ENCODE measurements at regions not wholly inside any gene's neighbourhood (a gene's known extent, or its start where the extent isn't known, plus 50 kb on each side); places are given as distances from the start of the nearest gene placed in this dataset.

- DNase-seq = no peak
Observed at GRCh38 chr19:31718032-31718431, 368.8 kb upstream of the TSHZ3 start.

DNA sequence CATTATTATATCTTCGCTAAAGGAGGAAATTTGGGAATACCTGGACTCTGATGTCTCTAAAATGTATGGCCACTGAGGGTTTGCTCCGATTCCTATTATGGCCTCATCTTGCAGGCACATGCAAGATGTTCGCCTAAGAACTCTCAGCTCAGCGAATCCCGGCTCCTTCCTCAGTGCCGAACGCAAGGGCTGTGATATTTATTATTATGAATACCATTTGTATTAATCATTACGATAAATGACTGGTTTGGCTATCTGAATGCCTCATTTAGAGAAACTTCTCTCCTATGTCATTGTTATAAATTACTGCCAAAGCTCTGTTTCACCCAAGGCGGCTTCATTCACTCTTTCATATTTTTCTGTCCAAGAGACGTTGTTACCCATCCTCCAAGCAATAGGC, 369.7 kb upstream of the TSHZ3 start:
- no peak for DNase-seq

DNA sequence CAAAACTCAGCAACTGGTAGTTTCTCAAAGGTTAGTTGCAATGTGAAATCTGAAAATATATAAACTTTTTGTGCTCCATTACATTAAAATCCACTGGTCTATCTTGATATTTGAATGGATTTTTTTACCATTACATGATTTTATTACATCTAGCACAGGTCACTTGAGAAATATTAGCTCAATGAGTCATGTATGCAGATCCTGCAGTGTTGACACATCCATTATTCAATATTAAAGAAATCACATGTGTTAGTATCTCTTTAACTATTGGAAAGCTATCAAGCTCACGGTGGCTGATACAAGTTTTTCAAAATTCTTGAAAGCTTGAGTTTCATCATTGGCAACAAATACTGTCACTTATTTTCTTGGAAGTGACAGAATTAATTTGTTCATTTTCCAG, 373.9 kb upstream of the TSHZ3 start:
- no peak for DNase-seq

DNA sequence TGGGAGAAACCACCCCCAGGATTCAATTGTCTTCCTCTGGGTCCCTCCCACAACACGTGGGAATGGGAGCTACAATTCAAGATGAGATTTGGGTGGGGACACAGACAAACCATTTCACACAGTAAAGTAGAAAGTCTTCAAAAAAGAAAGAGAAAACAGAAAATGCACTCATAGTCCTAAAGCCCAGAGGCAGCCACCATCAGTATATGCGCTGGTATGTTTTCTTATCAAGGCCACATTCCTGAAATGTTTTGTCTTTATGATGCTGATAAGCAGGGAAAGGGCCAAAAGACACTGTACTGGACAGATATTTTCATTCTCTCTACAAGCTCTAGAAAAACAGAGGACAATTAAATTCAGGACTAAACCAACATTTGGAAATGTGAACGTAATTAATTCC, 375.8 kb upstream of the TSHZ3 start:
- DNase-seq = no peak

- DNase-seq = no peak
Observed at GRCh38 chr19:31727536-31727935, 378.3 kb upstream of the TSHZ3 start.

GRCh38 chr19:31730270-31730669, 381.0 kb upstream of the TSHZ3 start:
- DNase-seq = no peak

DNA sequence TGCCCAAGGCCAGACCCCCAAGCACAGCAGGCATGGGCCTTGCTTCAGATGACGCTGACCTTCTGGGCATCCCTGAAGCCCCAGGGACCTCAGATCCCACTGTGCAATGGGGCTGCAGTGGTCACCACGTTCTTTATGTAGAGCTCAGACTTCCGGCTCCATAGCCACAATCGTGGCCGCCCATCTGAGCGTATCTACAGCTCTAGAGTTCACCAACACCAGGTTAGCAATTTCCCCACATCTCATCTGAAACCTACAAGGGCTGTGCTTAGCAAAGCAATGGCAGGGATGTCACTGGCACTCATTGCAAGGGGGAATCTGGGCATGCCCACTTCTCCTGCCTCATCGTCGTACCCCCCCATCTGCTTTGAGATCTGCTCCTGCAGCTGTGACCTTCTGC, 384.4 kb upstream of the TSHZ3 start:
- DNase-seq = no peak

GRCh38 chr19:31742249-31742648, 393.0 kb upstream of the TSHZ3 start:
- no peak for DNase-seq

- DNase-seq = no peak
Observed at GRCh38 chr19:31745731-31746130, 396.5 kb upstream of the TSHZ3 start.

DNA sequence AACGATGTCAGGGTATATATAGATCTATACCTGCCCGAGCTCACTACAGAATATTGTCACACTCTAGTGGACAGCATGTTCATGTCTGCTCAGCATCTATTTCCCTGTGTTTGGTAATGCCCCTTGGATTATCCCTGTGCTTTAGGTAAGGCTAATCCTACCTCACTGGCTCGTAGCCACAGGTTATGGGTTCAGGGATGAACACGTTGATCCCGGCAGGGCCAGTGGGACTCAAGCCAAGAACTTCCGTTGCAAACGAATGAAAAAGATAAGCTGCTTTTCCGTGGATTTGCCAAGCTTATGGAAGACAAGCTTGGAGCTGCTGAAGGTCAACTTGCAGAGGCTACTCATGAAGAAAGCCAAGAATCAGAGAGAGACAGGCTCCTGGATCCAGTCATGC, 400.0 kb upstream of the TSHZ3 start:
- DNase-seq = no peak

DNA sequence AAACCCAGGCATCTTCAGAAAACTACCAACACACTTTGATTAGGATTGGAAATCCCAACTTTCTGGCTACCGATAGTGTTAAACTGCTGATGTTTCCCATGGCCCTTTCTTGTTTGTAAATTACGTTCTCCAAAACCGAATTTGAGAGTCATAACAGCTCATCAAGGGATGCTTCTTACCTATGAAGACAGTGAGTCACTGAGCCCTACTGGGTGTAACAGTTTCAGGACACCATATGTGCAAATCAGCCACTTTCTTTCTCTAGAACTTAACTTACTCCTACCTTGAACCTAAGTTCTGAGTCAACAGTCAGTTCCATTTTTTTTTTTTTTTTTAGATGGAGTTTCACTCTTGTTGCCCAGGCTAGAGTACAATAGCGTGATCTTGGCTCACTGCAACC, 410.1 kb upstream of the TSHZ3 start:
- DNase-seq = no peak

GRCh38 chr19:31761281-31761913, 412.2 kb upstream of the TSHZ3 start:
- no peak for DNase-seq

DNA sequence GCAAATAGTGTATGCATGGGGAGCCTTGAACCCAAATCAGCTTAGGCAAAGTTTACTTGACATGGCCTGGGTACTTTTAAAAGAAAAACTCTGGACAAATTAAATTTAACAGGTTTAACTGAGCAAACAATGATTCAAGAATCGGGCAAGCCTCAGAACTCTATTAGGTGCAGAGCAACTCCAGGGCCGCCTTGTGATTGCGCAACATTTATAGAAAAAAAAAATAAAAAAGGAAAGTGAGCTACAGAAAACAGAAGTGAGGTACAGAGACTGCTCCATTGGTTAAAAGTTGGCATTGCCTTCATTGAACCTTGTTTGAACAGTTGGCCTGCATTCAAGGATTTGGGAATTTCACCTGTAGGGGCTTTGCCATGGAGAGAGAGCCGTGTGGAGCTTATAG, 421.0 kb upstream of the TSHZ3 start:
- no peak for DNase-seq

DNA sequence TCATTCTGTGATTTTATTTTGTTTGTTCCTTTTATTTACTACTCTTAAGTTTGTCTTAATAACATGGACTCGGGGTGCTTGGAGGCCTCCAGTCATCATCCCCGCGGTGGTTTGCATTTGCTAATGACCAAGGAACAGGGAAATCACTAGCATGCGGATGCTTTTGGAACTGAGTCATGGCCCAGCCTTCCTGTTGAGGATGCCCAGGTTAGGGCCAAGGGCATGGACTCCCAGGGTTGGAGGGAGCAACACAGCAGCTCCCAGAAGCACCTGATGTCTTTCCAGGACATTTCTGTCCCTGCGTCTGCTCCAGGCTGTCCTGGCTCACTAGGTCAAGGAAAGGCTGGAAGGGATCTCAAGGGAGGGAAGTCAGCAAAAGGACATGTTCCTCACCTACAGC, 423.7 kb upstream of the TSHZ3 start:
- DNase-seq = no peak

DNA sequence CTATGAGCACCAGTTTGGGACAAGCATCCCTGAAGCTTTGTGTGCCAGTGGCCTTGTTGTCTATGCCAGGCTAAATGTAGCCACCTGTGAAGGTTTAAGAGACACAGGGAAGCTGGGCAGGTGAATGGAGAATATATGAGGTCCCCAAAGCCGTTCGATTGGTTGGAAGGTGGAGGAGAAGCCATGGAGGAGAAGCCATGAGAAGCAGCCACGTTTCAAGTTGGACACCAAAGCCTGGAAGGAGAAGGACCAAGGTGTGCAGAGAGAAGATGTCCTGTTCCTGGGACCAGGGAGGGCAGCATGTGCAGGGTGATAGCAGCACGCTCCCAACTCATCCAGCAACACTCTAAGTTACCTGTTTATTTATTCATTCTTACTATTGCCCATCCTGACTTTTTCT, 432.3 kb upstream of the TSHZ3 start:
- DNase-seq = no peak

GRCh38 chr19:31783592-31783991, 434.4 kb upstream of the TSHZ3 start:
- DNase-seq = no peak

GRCh38 chr19:31784671-31785101, 435.4 kb upstream of the TSHZ3 start:
- no peak for DNase-seq

- no peak for DNase-seq
Observed at GRCh38 chr19:31801611-31802010, 452.4 kb upstream of the TSHZ3 start.

- no peak for DNase-seq
Observed at GRCh38 chr19:31803835-31804446, 454.7 kb upstream of the TSHZ3 start.

DNA sequence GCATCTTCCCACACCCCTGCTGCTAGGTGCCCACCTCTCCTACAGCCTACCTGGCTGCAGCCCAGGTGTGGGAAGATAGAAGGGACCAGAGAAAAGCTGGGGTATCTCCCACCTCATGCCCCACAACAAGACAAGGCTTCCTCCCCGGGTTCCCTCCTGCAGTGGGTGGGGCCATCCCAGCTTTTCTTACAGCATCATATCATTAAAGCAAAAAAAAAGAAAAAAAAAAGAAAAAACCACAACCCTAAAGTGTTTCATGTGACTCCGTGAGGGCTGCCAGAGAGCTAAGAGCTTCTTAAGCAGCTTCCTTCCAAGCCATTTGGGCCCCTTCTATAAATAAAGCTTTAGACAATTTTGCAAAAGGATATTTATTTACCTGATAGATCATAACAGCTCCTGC, 455.4 kb upstream of the TSHZ3 start:
- no peak for DNase-seq

- no peak for DNase-seq
Observed at GRCh38 chr19:31810536-31811109, 461.4 kb upstream of the TSHZ3 start.

DNA sequence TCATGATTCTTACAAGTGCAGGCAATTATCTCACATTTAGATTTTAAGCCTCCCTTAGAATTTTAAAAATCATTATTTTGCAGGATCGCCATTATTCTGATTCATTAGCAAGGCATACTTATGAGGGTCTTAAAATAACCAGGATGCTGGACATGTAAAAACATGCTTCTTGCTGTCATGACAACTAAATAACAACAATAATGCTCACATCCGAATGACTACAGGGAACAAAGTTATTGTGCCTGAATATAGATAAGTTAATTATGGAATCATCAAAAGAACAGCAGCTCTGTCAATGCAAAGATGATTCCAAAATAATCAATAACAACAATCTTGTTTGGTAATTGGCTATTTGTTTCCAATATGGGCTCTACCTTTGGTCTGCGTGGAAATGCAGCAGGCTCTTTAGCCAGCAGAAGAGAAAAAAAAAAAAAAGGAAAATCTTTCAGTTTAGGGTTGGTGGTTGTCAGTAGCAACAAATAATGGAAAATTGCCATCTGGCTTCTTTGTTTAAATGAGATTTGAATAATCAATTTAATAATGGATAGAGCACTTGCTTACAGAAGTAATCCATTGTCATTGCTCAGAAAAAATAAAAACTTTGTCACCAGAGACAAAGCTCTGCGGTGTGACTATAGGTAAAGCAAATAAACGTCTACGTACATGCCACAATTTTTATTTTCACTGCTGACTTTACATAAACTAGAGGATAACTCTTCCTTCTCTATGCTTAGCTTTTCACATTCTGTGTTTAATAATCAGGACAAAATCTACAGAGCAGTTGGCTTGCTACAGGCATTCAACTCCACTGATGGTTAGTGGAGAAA, 468.9 kb upstream of the TSHZ3 start:
- DNase-seq = no peak

DNA sequence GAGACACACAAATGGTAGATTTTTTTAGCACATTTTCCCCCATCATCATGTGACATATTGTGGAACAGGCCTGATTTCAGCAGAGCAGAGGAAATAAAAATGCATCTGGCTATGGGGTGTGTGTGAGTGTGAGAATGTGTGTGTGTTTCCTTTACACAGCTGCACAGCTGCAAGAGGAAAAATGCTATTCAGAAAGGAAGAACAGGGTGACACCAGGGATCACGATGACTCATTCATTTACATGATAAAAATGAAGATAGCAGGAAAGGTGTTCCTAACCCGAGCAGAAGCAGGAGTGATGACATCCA, 469.5 kb upstream of the TSHZ3 start:
- no peak for DNase-seq

- no peak for DNase-seq
Observed at GRCh38 chr19:31819837-31820236, 470.6 kb upstream of the TSHZ3 start.

Measured in NCI-H146 (cell line).